Upper lobe of right lung (tissue), 1 donor: ENCODE measurements at regions not wholly inside any gene's neighbourhood (a gene's known extent, or its start where the extent isn't known, plus 50 kb on each side); places are given as distances from the start of the nearest gene placed in this dataset.

Experiments used
- ATAC-seq: fragments of 200-7000 bp; cut with Tn5 transposase; one replicate; pipeline ENCODE4 v1.9.1; 2020; ENCODE audit warnings: mild to moderate bottlenecking, moderate library complexity
- DNase-seq: peaks from one replicate; pipeline ENCODE4 v3.0.0-alpha.2; 2020
- H3K27ac ChIP-seq: fragments of 200-600 bp; one replicate; pipeline ENCODE4 v1.8.0; 2022
- H3K27me3 ChIP-seq: fragments of 200-600 bp; one replicate; pipeline ENCODE4 v1.8.0; 2022; ENCODE audit warnings: mild to moderate bottlenecking
- H3K36me3 ChIP-seq: fragments of 200-600 bp; one replicate; pipeline ENCODE4 v1.8.0; 2022
- H3K4me1 ChIP-seq: fragments of 200-600 bp; one replicate; pipeline ENCODE4 v1.8.0; 2022
- H3K4me3 ChIP-seq: fragments of 200-600 bp; one replicate; pipeline ENCODE4 v1.8.0; 2022; ENCODE audit warnings: mild to moderate bottlenecking
- H3K9me3 ChIP-seq: fragments of 200-600 bp; one replicate; pipeline ENCODE4 v1.8.0; 2022
- CTCF ChIP-seq: fragments of 200-600 bp; IDR thresholded peaks from one replicate; pipeline ENCODE4 v1.8.0; 2022; ENCODE audit warnings: antibody characterized with exemption
- intact Hi-C: fragments of 100-400 bp; cut with DNase I; formaldehyde crosslinking; loops from one replicate; pipeline ENCODE4 v1.11.0; 2022
- donor health status: DM: no; HTN: yes; CAD: no; lungs with severe emphysema.

DNA sequence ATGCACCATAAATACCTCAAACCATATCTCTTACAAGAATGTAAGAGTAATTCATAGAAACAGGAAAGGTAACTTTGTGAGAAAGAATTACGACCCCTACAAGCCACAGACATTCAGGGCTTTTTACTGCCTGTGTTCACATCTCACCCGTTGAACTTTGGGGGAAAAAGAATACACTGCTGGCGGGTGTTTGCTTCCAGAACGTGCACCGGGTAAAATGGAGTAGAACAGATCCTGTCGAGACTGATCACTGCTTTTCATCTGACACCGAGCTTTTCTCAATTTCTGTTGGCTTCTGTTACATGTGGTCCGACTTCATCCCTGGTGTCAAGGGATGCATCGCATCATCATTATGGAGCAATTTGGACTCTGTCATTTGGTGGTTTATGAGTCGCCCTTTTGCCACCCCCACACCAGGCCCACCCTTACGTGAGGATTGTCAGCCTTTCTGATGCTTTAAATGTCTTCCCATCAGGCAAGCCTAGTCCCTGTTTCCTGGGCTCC is 219.2 kb upstream of the ZFP64 start:
- H3K4me3 ChIP-seq: no peak overlapping the region
- H3K9me3 ChIP-seq: no peaks in the 10 kb centered on the region
- ATAC-seq (no peak), DNase-seq (no peak)
- H3K36me3 ChIP-seq: no peaks in the 10 kb centered on the region
- intact Hi-C loops: no loop called here
- peaks cover 3% of the 10 kb centered on the region for H3K27me3 ChIP-seq
- peaks cover 13% of the 10 kb centered on the region for H3K4me1 ChIP-seq
- TF ChIP-seq CTCF: no peak
- peak overlapping the region; percentile 31 for H3K27ac ChIP-seq

- H3K27ac ChIP-seq: peak overlapping the region; percentile 31
- ATAC-seq (peak; percentile 85), DNase-seq (no peak)
- H3K4me3 ChIP-seq: no peak overlapping the region
- TF ChIP-seq CTCF: no peak
- H3K36me3 ChIP-seq: no peaks in the 10 kb centered on the region
- H3K4me1 ChIP-seq: peaks cover 16% of the 10 kb centered on the region
- H3K27me3 ChIP-seq: peaks cover 3% of the 10 kb centered on the region
- H3K9me3 ChIP-seq: no peaks in the 10 kb centered on the region
- intact Hi-C loops: no loop called here
Observed at GRCh38 chr20:52410182-52410647, 218.6 kb upstream of the ZFP64 start.

GRCh38 chr20:52405986-52406385 is 214.4 kb upstream of the ZFP64 start:
- no peak overlapping the region for H3K4me3 ChIP-seq
- DNase-seq: no peak
- TF ChIP-seq CTCF: no peak
- H3K27me3 ChIP-seq: peaks cover 3% of the 10 kb centered on the region
- H3K4me1 ChIP-seq: peaks cover 16% of the 10 kb centered on the region
- no peaks in the 10 kb centered on the region for H3K9me3 ChIP-seq
- H3K27ac ChIP-seq: no peak overlapping the region
- no peaks in the 10 kb centered on the region for H3K36me3 ChIP-seq
- no peak for ATAC-seq
- intact Hi-C loops: no loop called here

DNA sequence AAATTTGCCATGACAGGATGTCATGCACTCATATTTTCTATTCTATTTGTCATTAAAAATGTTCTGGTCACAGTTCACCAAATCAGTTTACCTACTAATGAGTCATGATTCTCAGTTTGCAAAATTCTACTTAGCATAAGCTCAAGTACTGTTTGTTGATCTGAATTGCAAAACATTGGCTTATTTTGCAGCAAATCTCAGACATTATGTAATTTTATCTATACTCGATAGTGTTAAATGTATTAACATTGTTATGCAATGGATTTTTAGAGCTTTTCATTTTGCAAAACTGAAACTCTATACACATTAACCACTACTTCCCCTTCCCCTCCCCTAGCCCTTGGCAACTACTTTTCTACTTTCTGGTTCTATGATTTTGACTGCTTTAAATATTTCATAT is 213.8 kb upstream of the ZFP64 start:
- intact Hi-C loops: no loop called here
- Histone ChIP-seq H3K36me3 (no peaks in the 10 kb centered on the region), H3K4me3 (no peak overlapping the region), H3K27ac (no peak overlapping the region), H3K9me3 (no peaks in the 10 kb centered on the region), H3K4me1 (peaks cover 15% of the 10 kb centered on the region), H3K27me3 (peaks cover 3% of the 10 kb centered on the region)
- TF ChIP-seq CTCF: no peak
- DNase-seq (no peak), ATAC-seq (peak; percentile 58)

GRCh38 chr20:52404671-52405070 is 213.1 kb upstream of the ZFP64 start:
- Histone ChIP-seq H3K4me3 (no peak overlapping the region), H3K36me3 (no peaks in the 10 kb centered on the region), H3K27ac (peak overlapping the region; percentile 17), H3K9me3 (no peaks in the 10 kb centered on the region), H3K27me3 (peaks cover 3% of the 10 kb centered on the region), H3K4me1 (peaks cover 9% of the 10 kb centered on the region)
- no peak for ATAC-seq
- no peak for TF ChIP-seq CTCF
- intact Hi-C loops: no loop called here
- DNase-seq: no peak

DNA sequence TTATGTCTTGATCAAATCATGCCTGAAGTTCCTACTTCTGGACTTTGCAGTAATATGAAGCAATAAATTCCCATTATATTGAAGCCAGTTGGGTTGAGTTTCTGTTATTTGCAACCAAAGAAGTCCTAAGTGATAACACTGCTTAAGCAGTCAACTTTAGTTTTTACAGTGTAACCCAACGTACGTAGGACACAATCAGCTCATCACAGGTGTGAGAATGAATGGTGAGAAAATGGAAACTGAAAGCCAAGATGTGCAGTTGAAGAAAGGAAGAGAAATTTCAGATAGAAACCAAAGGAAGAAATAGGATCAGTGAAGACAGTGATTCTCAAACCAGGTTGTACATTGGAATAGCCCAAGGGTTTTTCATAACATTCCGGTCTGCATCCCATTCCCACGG is 211.4 kb upstream of the ZFP64 start:
- Histone ChIP-seq H3K4me3 (no peak overlapping the region), H3K36me3 (no peaks in the 10 kb centered on the region), H3K27me3 (no peaks in the 10 kb centered on the region), H3K27ac (no peak overlapping the region), H3K9me3 (no peaks in the 10 kb centered on the region), H3K4me1 (peaks cover 6% of the 10 kb centered on the region)
- intact Hi-C loops: no loop called here
- no peak for TF ChIP-seq CTCF
- DNase-seq (no peak), ATAC-seq (no peak)
